ENCODE measurements at regions not wholly inside any gene's neighbourhood (a gene's known extent, or its start where the extent isn't known, plus 50 kb on each side); places are given as distances from the start of the nearest gene placed in this dataset.

DNA sequence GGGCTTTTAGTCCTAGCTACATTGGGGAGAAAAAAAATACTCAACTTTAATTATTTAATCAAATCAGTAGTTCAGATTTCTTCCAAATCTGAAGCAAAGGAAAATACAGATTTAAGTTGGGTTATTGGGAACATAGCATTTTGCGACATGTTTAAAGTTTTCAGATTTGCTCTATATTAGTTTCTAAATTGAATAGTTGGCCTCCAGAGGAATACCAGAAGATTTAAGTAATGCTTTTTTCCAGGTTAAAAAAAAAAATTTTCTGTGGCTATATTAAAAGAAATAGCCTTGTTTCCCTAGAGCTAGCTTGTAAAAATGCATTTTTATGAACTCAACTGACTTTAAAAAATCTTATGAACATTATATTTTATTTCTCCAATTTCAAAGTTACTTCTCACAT, 115.9 kb downstream of the DDX53 start:
- H3K36me3 ChIP-seq (ENCODE audit: insufficient read depth, low read length), result no peaks in the 10 kb centered on the region

DNA sequence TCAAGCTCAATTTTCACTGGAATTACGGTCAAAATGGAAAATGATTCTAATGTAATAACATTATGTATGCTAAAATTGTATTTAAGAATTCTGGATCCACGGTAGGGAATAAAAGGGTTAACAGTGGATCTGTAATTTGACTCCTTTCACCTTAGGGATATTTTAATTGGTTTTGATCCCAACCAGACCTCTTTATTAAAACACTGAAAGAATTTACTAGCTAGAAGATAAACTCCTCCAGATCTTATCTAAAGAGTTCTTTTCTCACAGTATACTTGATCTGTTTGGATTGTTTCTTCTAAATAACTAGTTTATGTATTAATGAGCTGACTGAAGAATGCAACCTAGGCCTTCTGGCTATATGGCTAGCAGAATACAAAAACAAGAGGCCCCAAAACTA, 118.4 kb downstream of the DDX53 start:
- Histone ChIP-seq H3K4me1 (ENCODE audit: insufficient read depth, low read length) (peaks cover 8% of the 10 kb centered on the region; the same call in 1 of the 2 replicates), H3K4me2 (ENCODE audit: insufficient read depth, low read length) (no peak overlapping the region), H3K9ac (ENCODE audit: low read depth, low read length) (no peak overlapping the region), H2AFZ (ENCODE audit: low read depth, low read length) (no peak overlapping the region), H3K79me2 (ENCODE audit: insufficient read depth, low read length) (no peaks in the 10 kb centered on the region), H3K36me3 (ENCODE audit: insufficient read depth, low read length) (no peaks in the 10 kb centered on the region), H3K27ac (ENCODE audit: low read length) (no peak overlapping the region), H3K9me3 (ENCODE audit: insufficient read depth, low read length, severe bottlenecking) (no peaks in the 10 kb centered on the region), H3K4me3 (ENCODE audit: low read depth in 1 of 2, low read length in 2 of 2) (no peak overlapping the region), H4K20me1 (ENCODE audit: insufficient read depth, low read length) (no peaks in the 10 kb centered on the region), H3K27me3 (ENCODE audit: insufficient read depth, low read length, poor library complexity) (no peaks in the 10 kb centered on the region)
- DNase-seq (no peak), ATAC-seq (ENCODE audit: insufficient read depth, low read depth) (no peak)
- no peak for TF ChIP-seq EZH2 (IDR thresholded peaks at IDR 0.05; ENCODE audit: borderline replicate concordance, low read depth, low read length, severe bottlenecking)
- TF ChIP-seq, protein P1, sequence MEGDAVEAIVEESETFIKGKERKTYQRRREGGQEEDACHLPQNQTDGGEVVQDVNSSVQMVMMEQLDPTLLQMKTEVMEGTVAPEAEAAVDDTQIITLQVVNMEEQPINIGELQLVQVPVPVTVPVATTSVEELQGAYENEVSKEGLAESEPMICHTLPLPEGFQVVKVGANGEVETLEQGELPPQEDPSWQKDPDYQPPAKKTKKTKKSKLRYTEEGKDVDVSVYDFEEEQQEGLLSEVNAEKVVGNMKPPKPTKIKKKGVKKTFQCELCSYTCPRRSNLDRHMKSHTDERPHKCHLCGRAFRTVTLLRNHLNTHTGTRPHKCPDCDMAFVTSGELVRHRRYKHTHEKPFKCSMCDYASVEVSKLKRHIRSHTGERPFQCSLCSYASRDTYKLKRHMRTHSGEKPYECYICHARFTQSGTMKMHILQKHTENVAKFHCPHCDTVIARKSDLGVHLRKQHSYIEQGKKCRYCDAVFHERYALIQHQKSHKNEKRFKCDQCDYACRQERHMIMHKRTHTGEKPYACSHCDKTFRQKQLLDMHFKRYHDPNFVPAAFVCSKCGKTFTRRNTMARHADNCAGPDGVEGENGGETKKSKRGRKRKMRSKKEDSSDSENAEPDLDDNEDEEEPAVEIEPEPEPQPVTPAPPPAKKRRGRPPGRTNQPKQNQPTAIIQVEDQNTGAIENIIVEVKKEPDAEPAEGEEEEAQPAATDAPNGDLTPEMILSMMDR (IDR thresholded peaks at IDR 0.05; ENCODE audit: borderline replicate concordance, extremely low read depth, low read length, poor library complexity, severe bottlenecking), result no peak

More for the DNA sequence above, 115.9 kb downstream of the DDX53 start:
- ATAC-seq (ENCODE audit: insufficient read depth, low read depth) (no peak), DNase-seq (no peak)
- Histone ChIP-seq H3K9ac (ENCODE audit: low read depth, low read length) (no peak overlapping the region), H3K27me3 (ENCODE audit: insufficient read depth, low read length, poor library complexity) (no peaks in the 10 kb centered on the region), H3K4me3 (ENCODE audit: low read depth in 1 of 2, low read length in 2 of 2) (no peak overlapping the region), H2AFZ (ENCODE audit: low read depth, low read length) (no peak overlapping the region), H3K4me1 (ENCODE audit: insufficient read depth, low read length) (peaks cover 8% of the 10 kb centered on the region; the same call in 1 of the 2 replicates), H4K20me1 (ENCODE audit: insufficient read depth, low read length) (no peaks in the 10 kb centered on the region), H3K27ac (ENCODE audit: low read length) (no peak overlapping the region), H3K9me3 (ENCODE audit: insufficient read depth, low read length, severe bottlenecking) (no peaks in the 10 kb centered on the region), H3K4me2 (ENCODE audit: insufficient read depth, low read length) (no peak overlapping the region), H3K79me2 (ENCODE audit: insufficient read depth, low read length) (no peaks in the 10 kb centered on the region)
- TF ChIP-seq, protein P1 (IDR thresholded peaks at IDR 0.05; ENCODE audit: borderline replicate concordance, extremely low read depth, low read length, poor library complexity, severe bottlenecking), result no peak
- TF ChIP-seq EZH2 (IDR thresholded peaks at IDR 0.05; ENCODE audit: borderline replicate concordance, low read depth, low read length, severe bottlenecking), result no peak

DNA sequence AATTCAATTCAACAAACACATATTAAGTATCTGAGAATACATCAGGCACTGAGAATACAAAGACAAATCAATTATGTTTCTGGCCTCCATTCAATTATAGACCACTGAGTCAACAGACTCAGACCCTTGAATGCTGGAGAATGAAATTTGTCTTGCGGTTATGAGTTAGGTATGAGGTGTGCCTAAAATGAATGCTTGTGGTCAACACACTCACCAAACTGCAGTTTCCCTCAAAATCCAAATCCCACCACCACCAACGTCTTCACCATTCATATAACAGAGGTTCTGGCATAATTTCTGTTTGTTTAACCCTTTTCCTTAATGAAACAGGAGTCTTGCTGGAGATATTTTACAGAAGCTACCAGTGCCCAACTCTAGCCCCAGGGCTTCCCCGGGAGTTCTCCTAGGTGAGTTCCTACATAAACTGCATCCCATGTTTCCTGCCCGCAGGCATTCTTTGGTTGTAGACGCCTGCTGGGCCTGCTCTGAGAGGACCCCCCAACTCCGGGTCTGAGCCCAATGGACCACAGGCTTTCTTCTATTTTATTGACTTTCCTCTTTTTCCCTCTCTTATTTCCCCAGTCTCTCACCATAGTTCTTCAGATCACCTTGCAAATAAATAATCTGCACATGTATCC, 119.2 kb downstream of the DDX53 start:
- TF ChIP-seq, protein P1 (IDR thresholded peaks at IDR 0.05; ENCODE audit: borderline replicate concordance, extremely low read depth, low read length, poor library complexity, severe bottlenecking), result no peak
- no peak for TF ChIP-seq EZH2 (IDR thresholded peaks at IDR 0.05; ENCODE audit: borderline replicate concordance, low read depth, low read length, severe bottlenecking)
- Histone ChIP-seq H3K4me1 (ENCODE audit: insufficient read depth, low read length) (peaks cover 2% of the 10 kb centered on the region; the same call in 1 of the 2 replicates), H3K4me3 (ENCODE audit: low read depth in 1 of 2, low read length in 2 of 2) (no peak overlapping the region), H2AFZ (ENCODE audit: low read depth, low read length) (no peak overlapping the region), H3K4me2 (ENCODE audit: insufficient read depth, low read length) (no peak overlapping the region), H3K9ac (ENCODE audit: low read depth, low read length) (no peak overlapping the region), H4K20me1 (ENCODE audit: insufficient read depth, low read length) (no peaks in the 10 kb centered on the region), H3K27me3 (ENCODE audit: insufficient read depth, low read length, poor library complexity) (no peaks in the 10 kb centered on the region), H3K9me3 (ENCODE audit: insufficient read depth, low read length, severe bottlenecking) (no peaks in the 10 kb centered on the region), H3K36me3 (ENCODE audit: insufficient read depth, low read length) (no peaks in the 10 kb centered on the region), H3K79me2 (ENCODE audit: insufficient read depth, low read length) (no peaks in the 10 kb centered on the region), H3K27ac (ENCODE audit: low read length) (no peak overlapping the region)
- ATAC-seq (ENCODE audit: insufficient read depth, low read depth) (no peak), DNase-seq (no peak)

Measured in DND-41 (cell line).